B cell (primary cell): ENCODE measurements at regions not wholly inside any gene's neighbourhood (a gene's known extent, or its start where the extent isn't known, plus 50 kb on each side); places are given as distances from the start of the nearest gene placed in this dataset.

Experiments
- ATAC-seq: fragments of 200-7000 bp; cut with Tn5 transposase; one replicate; pipeline ENCODE4 v1.10.0; 2021; ENCODE audit warnings: low read depth, mild to moderate bottlenecking, moderate number of reproducible peaks, moderate library complexity
- CTCF ChIA-PET: fragments of 350-600 bp; sonication (Branson Sonifier 250); formaldehyde crosslinking; loops from one replicate; lab custom pipeline; 2021; ENCODE audit warnings: antibody characterized with exemption, inconsistent platforms; lab: Charles Lee
- POLR2A ChIA-PET: fragments of 350-600 bp; sonication (Branson Sonifier 250); formaldehyde crosslinking; loops from one replicate; lab custom pipeline; 2021; ENCODE audit warnings: antibody characterized with exemption; lab: Charles Lee
- DNase-seq: peaks from one replicate; pipeline ENCODE4 v3.0.0; 2013
- H2AFZ ChIP-seq: 2 replicates; pipeline ENCODE4 v1.6.1; 2012; ENCODE audit warnings: mild to moderate bottlenecking, low read depth, low read length; ENCODE audit not compliant: insufficient read depth, poor library complexity, severe bottlenecking
- H3K27ac ChIP-seq, 2 donors: 1 replicate in 1 of 2; 2 replicates in 1 of 2; pipeline ENCODE4 v1.5.1; 2012 to 2013; ENCODE audit warnings: low read length in 2 of 2, mild to moderate bottlenecking in 2 of 2, moderate library complexity in 1 of 2
- H3K27me3 ChIP-seq, 4 experiments: fragments of 200-600 bp in 1 of 4; sonication (generic) in 1 of 4; replicated peaks in 1 of 4; 1 replicate in 2 of 4; 2 replicates in 2 of 4; pipeline versions ENCODE4 v1.6.1 to v1.7.0; 2013 to 2016; ENCODE audit warnings: low read length in 3 of 4, mild to moderate bottlenecking in 2 of 4, mixed read lengths in 1 of 4, moderate library complexity in 1 of 4; ENCODE audit not compliant: insufficient read depth in 4 of 4, control insufficient read depth in 3 of 4; ENCODE audit errors: control extremely low read depth in 1 of 4
- H3K36me3 ChIP-seq, 2 experiments: replicated peaks in 1 of 2; 1 replicate in 1 of 2; 2 replicates in 1 of 2; pipeline versions ENCODE4 v1.6.1 to v1.7.1; 2013; ENCODE audit warnings: low read length in 1 of 2; ENCODE audit not compliant: insufficient read depth in 2 of 2, control insufficient read depth in 1 of 2; ENCODE audit errors: control extremely low read depth in 1 of 2, extremely low read depth in 1 of 2
- H3K4me1 ChIP-seq, 2 donors: fragments of 200-600 bp in 1 of 2; sonication (generic) in 1 of 2; 1 replicate in 1 of 2; 2 replicates in 1 of 2; pipeline versions ENCODE4 v1.5.1 to v1.6.1; 2013 to 2017; ENCODE audit warnings: low read length in 2 of 2; ENCODE audit not compliant: control insufficient read depth in 2 of 2, insufficient read depth in 2 of 2
- H3K4me2 ChIP-seq: replicated peaks from 2 replicates; pipeline ENCODE3; 2012; ENCODE audit warnings: mild to moderate bottlenecking, low read depth, low read length; ENCODE audit not compliant: poor library complexity, severe bottlenecking
- H3K4me3 ChIP-seq, 5 experiments: fragments of 200-600 bp in 1 of 5; sonication (generic) in 1 of 5; 1 replicate in 3 of 5; 2 replicates in 2 of 5; pipeline versions ENCODE4 v1.5.1 to v1.7.0; 2011 to 2016; ENCODE audit warnings: low read length in 4 of 5, mild to moderate bottlenecking in 4 of 5, low read depth in 2 of 5, control low read depth in 1 of 5, moderate library complexity in 1 of 5; ENCODE audit not compliant: insufficient read depth in 1 of 5; ENCODE audit errors: control extremely low read depth in 1 of 5, extremely low read depth in 1 of 5
- H3K79me2 ChIP-seq: fragments of 200-600 bp; sonication (generic); one replicate; pipeline ENCODE4 v1.6.0; 2016; ENCODE audit warnings: low read length; ENCODE audit not compliant: control insufficient read depth, insufficient read depth
- H3K9ac ChIP-seq: fragments of 200-600 bp; sonication (generic); 2 replicates; pipeline ENCODE4 v1.6.1; 2017; ENCODE audit warnings: mild to moderate bottlenecking, low read length, moderate library complexity
- H3K9me3 ChIP-seq, 3 donors: one replicate each; pipeline versions ENCODE4 v1.6.1 to v1.7.1; 2013; ENCODE audit warnings: low read length in 2 of 3; ENCODE audit not compliant: control insufficient read depth in 2 of 3, insufficient read depth in 1 of 3; ENCODE audit errors: control extremely low read depth in 1 of 3
- H4K20me1 ChIP-seq: 2 replicates; pipeline ENCODE4 v1.6.0; 2012; ENCODE audit warnings: mild to moderate bottlenecking, low read length; ENCODE audit not compliant: insufficient read depth, control insufficient read depth, poor library complexity, severe bottlenecking
- H3K27ac Mint-ChIP-seq: one replicate; pipeline ENCODE4 v1.8.0; 2021; ENCODE audit warnings: mixed read lengths
- H3K27me3 Mint-ChIP-seq: one replicate; pipeline ENCODE4 v1.8.0; 2021; ENCODE audit warnings: mixed read lengths
- H3K4me1 Mint-ChIP-seq: one replicate; pipeline ENCODE4 v1.8.0; 2021; ENCODE audit warnings: mixed read lengths
- H3K4me3 Mint-ChIP-seq: one replicate; pipeline ENCODE4 v1.8.0; 2021; ENCODE audit warnings: mixed read lengths
- H3K9me3 Mint-ChIP-seq: one replicate; pipeline ENCODE4 v1.8.0; 2022; ENCODE audit warnings: mixed read lengths; ENCODE audit not compliant: insufficient read depth
- CTCF ChIP-seq: fragments of 200-600 bp; IDR thresholded peaks from one replicate; pipeline ENCODE4 v1.8.0; 2022; ENCODE audit warnings: antibody characterized with exemption, mild to moderate bottlenecking
- EZH2 ChIP-seq: IDR thresholded peaks from 2 replicates; pipeline ENCODE4 v1.6.1; 2012; ENCODE audit warnings: borderline replicate concordance, low read depth, mild to moderate bottlenecking, moderate library complexity, low read length; ENCODE audit not compliant: insufficient read depth, poor library complexity, severe bottlenecking
- WGBS: methylation state at CpG from one replicate; pipeline ENCODE4 v1.1.5; 2013; ENCODE audit warnings: missing lambda C conversion rate; ENCODE audit not compliant: insufficient coverage; 5-methylcytosine and 5-hydroxymethylcytosine counted together
- intact Hi-C: fragments of 100-400 bp; cut with micrococcal nuclease; formaldehyde crosslinking; loops from one replicate; pipeline ENCODE4 v1.10.0; 2022

- Histone ChIP-seq H3K4me2 (no peak overlapping the region), H4K20me1 (no peaks in the 10 kb centered on the region), H3K79me2 (no peaks in the 10 kb centered on the region), H3K27me3 (peaks cover 0 to 7% (median 0%) of the 10 kb centered on the region in 4 experiments), H3K27ac (no peak overlapping the region), H3K9me3 (no peaks in the 10 kb centered on the region), H3K4me3 (no peak overlapping the region), H3K9ac (no peak overlapping the region), H2AFZ (no peak overlapping the region), H3K4me1 (no peaks in the 10 kb centered on the region), H3K36me3 (no peaks in the 10 kb centered on the region)
- H3K27me3 Mint-ChIP-seq = peaks cover 20% of the 10 kb centered on the region
- ATAC-seq = no peak
- intact Hi-C loops = no loop called here
- no peak for DNase-seq
- H3K4me3 Mint-ChIP-seq = no peak overlapping the region
- H3K4me1 Mint-ChIP-seq = no peaks in the 10 kb centered on the region
- H3K9me3 Mint-ChIP-seq = no peaks in the 10 kb centered on the region
- POLR2A ChIA-PET = no interaction called here
- no peak for TF ChIP-seq EZH2
- TF ChIP-seq CTCF = no peak
- no peak overlapping the region for H3K27ac Mint-ChIP-seq
- WGBS = no CpG with 5 or more reads among the region's 3 CpGs
- CTCF ChIA-PET = interaction anchor here (2.6 kb wide), 1 partner anchor 61 kb away, joined by 11 read pairs; no protein-coding TSS in a partner anchor
These were observed 51.5 kb downstream of the SST start for GRCh38 chr3:187618722-187619121.

- Histone ChIP-seq H3K27me3 (peaks cover 0 to 7% (median 2%) of the 10 kb centered on the region in 4 experiments), H3K9me3 (no peaks in the 10 kb centered on the region), H3K4me2 (no peak overlapping the region), H2AFZ (no peak overlapping the region), H4K20me1 (no peaks in the 10 kb centered on the region), H3K9ac (no peak overlapping the region), H3K4me1 (no peaks in the 10 kb centered on the region), H3K27ac (no peak overlapping the region), H3K36me3 (no peaks in the 10 kb centered on the region), H3K79me2 (no peaks in the 10 kb centered on the region), H3K4me3 (no peak overlapping the region)
- 93% methylated on average over 3 of the region's 8 CpGs for WGBS
- CTCF ChIA-PET = interaction anchor here (0.9 to 2.4 kb wide), 3 partner anchors 23 to 1337 kb away, joined by 4 to 17 read pairs (median 5); no protein-coding TSS in a partner anchor
- POLR2A ChIA-PET = no interaction called here
- ATAC-seq (no peak), DNase-seq (no peak)
- Mint-ChIP-seq H3K4me3 (no peak overlapping the region), H3K4me1 (no peaks in the 10 kb centered on the region), H3K9me3 (no peaks in the 10 kb centered on the region), H3K27me3 (peaks cover 19% of the 10 kb centered on the region), H3K27ac (no peak overlapping the region)
- TF ChIP-seq EZH2 (no peak), CTCF (no peak)
- intact Hi-C loops = no loop called here
These were observed 53.0 kb downstream of the SST start for GRCh38 chr3:187617213-187617612.
